CD4-positive, alpha-beta T cell treated with Interleukin-17A for 4 hours (primary cell): ENCODE measurements at regions not wholly inside any gene's neighbourhood (a gene's known extent, or its start where the extent isn't known, plus 50 kb on each side); places are given as distances from the start of the nearest gene placed in this dataset.

Experiments
- DNase-seq: peaks from one replicate; pipeline ENCODE4 v3.0.0-alpha.2; 2020; ENCODE audit warnings: mixed read lengths

DNA sequence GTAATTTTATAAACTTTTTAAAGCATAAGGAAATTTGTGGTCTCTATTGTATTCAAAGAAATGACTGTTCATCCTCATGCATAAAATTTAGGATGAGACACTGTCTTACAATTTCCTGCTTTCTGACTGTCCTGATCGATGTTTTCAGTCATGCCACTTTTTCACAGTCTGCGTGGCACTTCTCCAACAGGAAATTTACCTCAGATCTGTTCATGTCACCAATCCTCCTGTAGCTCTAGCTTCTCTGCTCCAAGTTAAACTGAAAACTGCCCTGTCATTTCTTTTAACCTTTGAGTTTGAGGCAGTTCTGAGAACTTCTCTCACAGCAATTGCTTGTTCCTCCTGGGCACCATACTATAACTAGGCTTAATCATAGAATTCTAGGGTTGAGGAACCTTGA lies 455.1 kb downstream of the EFNA5 start:
- DNase-seq = no peak

DNA sequence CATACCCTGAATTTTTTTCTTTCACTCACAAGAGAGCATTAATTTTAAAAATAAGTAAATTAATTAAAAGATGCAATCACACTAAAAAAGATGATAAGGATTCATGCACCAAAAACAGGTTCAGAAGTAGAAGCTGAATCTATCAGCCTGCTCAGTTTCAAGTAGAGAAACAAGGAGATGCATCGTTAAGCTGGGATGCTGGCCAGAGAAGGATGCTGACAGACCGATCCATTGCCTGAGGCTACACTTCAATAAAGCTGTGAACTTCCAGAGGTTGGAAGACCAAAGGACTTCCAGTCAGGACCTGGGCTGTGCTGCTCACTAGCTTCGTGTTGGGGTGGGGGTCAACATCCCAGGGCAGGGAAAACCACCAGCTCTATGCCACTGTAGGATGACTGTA lies 457.7 kb downstream of the EFNA5 start:
- no peak for DNase-seq

DNA sequence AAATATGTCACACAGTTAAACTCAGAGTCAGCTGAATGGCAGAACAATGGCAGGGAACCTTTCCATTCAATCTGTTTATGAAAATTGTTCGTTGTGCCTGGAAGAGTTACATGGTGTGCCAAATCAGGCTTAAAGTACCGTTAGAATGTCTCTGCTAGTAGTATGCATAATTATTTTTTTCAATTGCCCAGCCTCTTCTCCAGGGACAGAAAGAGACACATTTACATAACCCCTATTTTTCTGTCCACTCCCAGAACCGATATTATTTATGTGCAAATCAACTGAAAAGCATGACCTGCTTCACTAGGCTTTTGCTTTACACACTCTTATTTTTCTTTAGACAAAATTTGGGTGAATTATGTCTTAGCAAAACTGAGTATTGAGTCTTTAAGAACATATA lies 459.1 kb downstream of the EFNA5 start:
- no peak for DNase-seq

DNA sequence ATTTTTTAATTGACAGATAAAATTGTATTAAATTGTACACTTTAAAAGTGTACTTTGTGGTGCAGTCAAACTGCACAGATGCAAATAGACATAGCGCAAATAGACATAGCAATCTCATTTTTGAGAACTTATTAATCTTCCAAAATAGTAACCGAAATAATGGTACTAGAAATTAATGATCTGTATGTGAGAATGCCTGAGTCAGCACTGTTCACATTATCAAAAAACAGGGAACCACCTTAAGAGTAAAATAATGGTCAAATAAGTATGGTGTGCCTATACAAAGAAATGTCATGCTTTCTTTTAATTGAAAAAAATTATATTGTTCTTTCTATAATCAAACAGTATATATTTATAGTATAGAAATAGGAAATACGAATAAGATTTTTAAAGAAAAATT lies 461.9 kb downstream of the EFNA5 start:
- DNase-seq = no peak

DNA sequence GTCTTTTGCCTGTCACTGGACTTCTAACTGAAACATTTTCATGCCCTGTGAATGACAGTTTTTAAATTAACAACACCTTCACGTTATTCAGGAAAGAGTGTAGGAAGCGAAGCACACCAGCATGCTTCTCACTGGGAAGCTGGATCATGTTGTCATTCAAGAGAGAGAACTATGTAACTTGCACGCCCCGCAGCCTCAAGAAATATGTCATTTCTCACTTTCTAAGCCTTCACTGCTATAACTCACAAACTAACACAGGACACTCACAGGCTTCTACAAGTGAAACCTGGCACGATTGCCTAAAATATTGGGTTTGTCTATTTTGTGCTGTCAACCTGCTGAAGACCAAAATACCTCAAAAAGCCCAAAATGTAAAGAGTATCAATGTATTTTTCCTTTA lies 466.3 kb downstream of the EFNA5 start:
- no peak for DNase-seq

DNA sequence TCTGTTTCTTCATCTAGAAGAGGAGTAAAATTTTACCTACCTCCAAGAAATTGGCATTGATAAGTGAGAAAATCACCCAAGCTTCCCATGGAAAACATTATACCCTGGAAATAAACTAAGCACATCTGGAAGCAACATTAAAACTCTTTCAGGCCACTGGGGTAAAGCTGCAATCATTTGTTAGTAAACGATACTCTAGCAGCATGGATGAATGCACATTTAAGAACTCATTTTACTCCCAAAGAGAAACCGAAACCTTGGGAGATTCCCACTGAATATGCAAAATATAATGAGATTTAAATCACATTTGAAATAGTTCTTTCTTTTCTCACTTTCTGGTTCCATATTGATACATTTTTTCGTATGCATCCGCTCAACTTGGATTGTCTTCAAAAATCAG lies 467.5 kb downstream of the EFNA5 start:
- DNase-seq = no peak

DNA sequence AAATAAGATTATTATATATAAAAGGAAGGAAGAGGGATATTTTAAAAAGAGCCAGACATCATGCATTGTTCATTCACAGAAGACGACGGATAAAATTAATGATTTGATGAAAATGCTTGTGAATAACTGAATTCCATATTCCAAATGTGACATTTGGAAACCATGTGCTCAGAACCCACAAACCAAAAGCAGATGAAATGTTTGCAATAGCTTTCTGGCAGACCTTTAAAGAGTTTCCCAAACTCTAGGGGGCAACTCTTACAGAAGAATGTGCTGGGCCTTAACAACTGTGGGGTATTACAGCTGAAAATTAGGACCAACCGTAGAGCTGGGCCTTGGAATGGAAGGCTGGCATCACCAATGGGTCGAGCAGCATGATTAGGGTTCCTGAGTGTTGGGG lies 471.0 kb downstream of the EFNA5 start:
- DNase-seq = no peak

DNA sequence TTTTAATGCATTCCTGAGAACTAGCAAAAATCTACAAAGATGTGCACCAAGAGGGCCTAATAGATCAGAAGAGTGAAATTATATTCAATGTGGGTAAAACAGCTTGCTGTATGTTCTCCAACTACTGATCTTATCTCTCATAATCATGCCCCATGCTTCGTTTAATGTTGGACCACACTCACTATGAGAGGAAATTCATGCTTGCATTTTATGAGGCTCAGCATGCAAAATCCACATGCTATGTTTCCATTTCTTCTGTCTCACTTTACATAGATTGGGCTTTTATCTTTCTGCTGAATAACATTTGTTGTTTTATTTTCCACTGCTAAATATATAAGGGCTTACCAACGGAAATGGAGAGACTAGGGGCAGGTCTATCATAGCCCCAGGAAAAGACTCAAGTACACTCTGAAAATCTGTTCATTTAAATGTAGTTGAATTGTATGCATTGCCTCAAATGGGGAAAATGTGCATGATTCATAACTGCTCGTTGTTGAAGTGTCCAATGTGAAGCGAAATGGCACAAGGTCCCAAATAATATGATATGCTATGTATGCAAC lies 474.2 kb downstream of the EFNA5 start:
- no peak for DNase-seq

DNA sequence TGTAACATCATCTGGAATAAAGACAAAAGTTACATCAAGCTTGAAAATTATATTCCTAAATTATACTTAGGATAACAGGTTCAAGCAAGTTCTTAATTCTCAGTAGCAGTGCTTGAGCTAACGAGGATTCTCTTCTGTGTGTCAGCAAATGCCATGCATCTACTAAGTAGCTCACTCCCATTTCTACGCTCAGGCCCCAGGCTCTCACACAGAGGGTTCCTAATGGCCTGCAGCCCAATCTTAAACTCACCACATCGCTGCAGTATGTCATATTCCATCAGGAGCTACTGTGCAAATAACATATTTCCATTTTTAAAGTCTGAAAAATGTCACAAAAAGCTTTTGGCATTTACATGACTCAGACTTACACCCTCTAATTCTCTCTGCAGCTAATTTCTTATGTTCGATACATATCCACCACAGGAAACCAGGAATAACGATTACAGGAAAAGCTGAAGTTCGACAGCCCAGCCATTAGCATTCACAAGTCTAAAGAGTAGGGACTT lies 474.8 kb downstream of the EFNA5 start:
- no peak for DNase-seq

DNA sequence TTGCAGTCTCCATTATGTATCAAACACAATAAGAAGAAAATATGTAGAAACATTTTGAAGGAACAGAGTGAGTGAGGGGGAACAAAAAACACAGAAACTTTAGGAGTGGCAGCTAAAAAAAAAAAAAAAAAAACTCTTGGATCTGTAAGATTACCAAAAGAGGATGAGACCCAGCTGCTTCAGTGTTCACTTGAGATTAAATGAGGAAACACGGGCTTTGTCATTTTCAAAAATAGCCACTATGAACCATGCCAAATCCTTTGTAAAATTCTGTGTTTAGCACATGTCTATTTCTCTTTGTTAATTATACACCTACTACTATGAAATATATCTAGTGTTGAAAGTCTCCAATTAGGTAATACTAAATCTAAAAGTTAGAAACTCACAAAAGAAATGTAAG lies 485.9 kb downstream of the EFNA5 start:
- no peak for DNase-seq

DNA sequence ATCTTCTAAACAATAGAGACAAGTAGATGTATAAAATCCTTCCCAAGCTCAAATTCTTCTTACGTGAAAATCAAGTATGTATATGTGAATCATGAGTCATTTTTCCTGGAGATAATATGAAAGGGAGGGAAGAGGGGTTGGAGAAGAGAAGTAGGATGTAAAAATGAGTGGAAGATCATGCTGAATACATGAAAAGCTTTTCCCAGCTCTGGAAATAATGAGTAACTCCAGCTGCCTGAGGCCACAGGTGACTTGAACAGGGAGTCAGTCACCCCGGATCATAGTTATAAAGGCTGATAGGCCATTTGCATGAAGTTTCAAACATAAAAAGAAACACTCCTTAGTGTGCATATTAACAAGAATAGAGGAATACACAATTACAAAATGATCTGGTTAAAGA lies 486.7 kb downstream of the EFNA5 start:
- DNase-seq = no peak

DNA sequence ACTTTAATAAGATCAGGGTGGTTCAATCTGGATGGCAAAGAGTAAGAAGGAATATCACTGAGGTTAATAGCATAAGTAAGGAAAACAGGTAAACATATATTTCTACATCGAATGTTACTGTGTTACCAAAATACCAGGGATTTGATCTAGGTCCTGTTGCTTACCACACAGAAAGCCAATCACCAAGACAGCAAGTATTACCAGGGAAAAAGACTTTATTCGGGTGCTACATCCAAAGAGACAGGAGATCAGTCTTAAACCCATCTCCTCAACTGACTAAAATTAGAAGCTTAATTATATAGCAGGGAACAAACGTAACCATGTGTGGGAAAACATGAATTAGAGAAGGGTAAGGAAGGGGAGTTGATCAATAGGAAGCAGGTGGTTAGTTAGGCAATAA lies 500.1 kb downstream of the EFNA5 start:
- DNase-seq = no peak

DNA sequence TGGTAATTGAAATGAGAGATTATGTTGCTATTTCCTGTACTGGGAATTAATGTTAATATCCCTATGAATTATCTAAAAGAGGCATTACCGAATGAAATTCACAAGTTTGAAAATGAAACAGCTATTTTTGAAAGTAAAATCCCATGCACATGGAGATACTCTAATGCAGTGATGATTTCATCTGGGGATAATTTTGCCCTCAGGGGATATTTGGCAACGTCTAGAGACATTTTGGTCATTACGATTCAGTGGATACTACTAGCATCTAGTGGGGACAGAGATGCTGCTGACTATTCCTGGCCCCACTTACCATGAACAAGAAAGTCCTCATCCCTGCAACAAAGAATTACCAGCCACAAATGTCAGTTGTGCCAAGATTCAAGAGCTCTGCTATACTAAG lies 500.9 kb downstream of the EFNA5 start:
- DNase-seq = no peak

DNA sequence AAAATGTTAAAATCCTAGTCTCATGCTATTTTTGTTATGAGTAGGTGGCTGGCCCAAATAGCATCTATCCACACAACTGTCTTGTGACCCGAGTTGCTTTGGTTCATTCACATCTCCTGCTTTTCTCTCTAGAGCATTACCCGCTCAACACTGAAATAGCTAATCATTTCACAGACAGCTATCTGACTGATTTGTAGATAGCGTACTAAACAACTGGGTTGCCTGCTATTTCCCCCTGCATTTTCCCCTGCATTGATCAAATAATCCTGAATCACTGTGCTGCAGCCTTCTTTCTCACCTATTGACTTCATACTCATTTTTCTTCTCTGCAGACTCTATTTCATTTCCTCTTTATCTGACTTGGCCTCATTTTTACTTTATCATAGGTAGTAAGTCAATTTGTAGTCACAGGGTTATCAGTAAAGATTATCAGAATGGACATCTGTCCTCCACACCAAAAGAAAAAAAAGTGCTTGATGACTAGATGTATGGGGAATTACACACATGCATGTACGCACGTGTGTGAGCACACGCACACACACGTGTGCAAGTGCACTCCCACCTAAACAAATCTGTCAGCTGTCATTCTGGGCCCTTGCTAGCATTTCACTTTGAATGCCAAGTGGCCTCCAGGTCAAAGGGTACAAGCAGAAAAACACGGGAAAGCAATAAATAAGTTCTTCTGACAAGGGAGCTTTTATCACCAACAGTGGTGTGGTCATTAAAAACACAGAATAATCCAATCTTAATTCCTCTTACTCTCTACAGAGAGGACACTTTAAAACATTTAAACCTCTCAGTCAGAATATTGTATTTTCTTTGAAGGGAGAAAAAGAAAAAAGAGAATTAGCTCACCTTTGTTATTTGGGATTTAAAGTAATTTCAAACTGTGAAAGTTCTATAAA lies 501.6 kb downstream of the EFNA5 start:
- DNase-seq = no peak

DNA sequence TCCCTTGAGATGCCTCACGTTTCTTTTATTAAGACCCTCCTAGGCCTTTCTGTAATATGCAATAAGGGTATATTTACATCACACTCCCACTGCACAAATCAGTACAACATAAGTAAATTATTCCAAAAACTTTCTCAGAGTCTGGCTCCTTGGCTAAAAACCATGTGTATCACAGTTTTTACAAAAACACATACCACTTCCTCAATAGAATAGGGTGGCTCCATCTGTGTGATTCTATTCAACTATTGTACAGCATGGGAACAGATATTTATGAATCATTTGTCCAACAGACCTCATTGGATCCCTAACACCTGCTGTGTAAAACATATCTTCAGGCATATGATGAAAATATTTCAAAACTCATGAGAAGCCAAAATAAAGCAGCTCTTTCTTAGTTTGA lies 502.7 kb downstream of the EFNA5 start:
- DNase-seq = no peak

DNA sequence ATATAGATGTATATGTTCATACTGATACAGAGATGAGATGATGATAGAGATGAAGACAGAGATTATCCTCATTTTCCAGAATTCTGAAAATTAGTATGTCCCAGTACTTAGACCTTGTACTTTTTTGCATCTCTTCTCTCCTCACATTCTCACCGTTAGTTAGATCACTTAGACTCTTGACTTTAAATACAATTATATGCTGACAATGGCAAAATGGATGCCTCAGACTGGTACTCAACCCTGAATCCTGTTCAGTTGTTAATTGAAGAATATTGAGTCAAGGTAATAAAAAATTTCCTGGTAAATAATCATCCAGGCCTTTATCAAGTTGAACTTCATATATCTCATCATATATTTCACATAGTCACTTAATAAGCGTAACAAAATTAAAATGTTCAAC lies 505.4 kb downstream of the EFNA5 start:
- DNase-seq = no peak

DNA sequence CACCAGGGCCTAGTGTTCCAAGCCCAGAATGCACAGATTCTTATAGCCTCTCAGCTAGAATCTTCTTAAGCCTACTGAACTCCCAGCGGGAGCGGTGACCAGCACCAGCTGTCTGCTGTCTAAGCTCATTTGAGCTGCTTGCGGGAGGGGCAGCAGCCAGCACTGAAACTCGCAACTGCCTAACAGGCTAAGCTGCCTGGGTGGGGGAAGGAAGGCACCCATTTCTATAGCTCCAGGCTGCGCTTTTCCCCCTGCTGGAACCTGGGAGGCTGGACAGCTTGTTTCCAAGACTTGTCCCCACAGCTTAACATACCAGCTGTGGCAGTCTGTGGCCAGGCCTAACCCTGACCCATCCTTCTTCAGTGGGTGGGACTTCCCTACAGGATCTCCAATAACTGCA lies 512.9 kb downstream of the EFNA5 start:
- no peak for DNase-seq

DNA sequence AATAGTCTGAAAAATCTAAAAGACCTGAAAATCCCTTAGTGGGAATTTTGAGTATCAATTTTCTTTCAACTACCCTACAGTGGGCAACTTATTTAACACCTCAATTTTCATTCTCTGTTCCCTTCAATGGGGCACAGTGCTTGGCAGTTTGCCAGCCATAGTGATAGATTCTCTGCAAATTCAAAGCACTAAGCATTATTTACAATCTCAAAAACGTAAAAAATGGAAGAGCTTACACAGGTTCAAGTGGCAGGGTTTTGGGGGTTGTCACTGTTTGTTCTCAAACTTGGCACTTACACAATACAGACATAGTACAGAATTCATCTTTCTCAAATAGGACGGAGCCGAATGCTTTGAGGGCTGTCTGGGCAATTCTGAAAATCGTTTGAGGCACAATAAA lies 515.0 kb downstream of the EFNA5 start:
- DNase-seq = no peak

DNA sequence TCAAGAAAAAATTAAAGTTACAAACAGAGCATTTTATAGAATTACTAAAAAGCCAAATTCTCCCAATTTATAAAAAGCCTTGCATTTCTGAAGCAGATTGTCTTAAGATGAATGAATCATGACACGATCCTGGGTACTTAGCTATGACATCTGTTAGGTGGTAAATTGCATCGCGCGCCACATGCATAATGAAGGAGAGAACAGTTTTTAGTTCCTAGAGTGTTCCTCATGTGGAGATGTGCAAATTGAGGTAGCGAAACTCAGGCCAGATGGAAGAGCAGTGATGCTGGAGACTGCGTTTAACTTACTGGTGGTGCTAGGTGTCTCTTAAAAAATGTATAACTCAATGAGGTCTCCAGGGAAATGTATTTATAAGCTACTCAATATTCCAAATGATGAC lies 516.1 kb downstream of the EFNA5 start:
- DNase-seq = no peak

DNA sequence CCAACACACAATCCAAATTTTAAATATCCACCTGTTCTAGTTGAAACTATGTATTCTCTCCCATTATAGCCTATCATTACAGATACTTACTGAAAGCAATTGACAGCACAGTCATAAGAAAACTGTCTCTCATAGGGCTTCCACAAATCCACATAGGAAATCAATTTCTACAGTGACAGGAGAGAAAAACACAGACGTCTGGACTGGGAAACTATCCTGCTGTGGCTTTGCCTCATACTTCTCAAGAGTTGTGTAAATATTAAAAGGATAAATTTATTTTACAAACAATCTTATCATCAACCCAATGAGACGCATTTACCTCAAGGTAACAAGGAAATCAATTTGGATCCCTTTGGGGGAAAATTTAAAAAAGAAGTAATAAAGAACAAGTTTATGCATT lies 517.5 kb downstream of the EFNA5 start:
- no peak for DNase-seq

DNA sequence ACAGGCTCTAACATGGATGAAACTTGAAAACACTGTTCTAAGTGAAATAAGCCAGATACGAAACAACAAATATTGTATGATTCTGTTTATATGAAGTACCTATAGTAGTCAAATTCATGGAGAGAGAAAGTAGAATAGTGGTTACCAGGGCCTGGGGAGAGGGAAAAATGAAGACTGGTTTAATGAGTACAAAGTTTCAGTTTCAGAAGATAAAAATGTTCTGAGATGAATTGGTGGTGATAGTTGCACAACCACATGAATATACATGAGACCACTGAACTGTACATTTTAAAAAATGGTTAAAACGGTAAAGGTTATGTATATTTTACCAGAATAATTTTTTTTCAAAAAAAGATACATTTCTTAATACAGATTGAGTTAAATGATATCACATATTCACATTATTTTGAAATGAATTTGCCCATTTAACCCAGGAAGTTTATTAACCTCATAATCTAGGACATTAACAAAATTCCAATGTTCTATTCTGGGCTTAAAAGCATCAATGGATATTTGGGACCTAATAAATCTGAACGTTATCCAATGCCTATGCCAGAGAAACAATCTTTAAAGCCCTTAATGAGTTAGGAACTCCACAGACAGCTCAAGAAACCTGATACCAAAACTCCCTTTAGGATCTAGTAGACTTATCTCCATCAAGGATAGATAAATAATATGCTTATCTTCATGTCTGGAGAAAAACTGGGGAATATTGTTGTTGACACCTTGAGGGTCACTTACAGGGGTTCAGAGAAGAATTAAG lies 521.3 kb downstream of the EFNA5 start:
- DNase-seq = no peak

DNA sequence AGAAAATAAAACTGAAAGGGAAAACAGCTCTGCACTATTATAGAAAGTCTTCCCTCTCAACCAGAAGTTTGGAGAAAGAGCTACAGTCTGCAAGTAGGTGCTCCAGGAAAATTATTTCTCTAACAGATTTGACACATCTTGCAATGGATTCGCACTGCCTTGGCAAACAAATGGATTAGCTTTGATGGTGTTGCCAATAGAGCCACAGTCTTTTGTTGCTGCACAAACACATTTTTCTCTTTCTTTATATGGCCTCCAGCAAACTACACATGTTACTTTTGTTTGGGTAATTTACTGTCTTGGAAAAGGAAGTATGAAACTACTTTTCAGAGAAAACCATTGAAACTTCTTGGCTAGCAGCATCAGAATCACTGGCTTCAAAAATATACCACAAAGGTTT lies 523.1 kb downstream of the EFNA5 start:
- DNase-seq = no peak

DNA sequence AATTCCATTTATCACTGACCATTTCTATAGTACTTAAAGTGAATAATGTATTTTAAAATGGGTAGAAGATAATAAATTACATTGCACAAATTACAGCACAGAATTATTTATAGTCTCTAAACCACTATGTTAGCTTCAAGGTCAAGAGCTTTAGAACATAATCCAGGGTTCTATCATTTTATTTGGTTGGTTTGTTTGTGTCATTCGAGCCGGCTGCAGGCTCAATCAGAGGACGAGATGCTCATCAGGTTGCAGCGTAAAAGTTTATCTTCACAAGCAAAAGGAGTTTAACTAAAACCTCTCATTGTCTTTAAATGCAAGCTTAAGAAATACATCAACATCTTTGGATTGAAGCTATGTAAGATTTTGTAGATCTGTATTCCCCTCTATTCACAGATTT lies 523.8 kb downstream of the EFNA5 start:
- DNase-seq = no peak

DNA sequence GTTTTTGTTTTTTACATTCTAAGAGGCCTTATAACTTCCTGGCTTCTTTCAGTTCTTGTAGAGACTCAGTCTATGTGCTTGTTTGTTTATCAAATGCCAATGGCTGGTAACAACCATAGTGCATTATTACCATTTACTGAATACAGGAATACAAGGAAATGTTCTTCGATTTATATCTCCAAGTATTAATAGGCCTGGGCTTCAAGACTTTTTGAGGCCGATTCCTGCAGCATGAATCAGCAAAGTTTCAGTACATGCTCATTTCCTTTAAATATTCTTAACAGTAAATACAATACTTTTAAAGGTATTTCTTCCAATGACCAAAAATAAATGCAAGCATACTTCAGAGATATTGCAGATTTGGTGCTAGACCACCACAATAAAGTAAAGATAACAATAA lies 535.3 kb downstream of the EFNA5 start:
- DNase-seq = no peak
